NOMO-1 treated with DMSO at 0.1 percent for 48 hours (cell line): ENCODE measurements at regions not wholly inside any gene's neighbourhood (a gene's known extent, or its start where the extent isn't known, plus 50 kb on each side); places are given as distances from the start of the nearest gene placed in this dataset.
"Not testable (repeated sequence)": the region's sequence is repeated elsewhere in the genome, so short reads cannot be mapped to it uniquely, and the experiment has no call there.

ENCODE experiments used
- DNase-seq: peaks from one replicate; lab custom pipeline; 2025; ENCODE audit not compliant: unreplicated experiment; lab: John Stamatoyannopoulos, UW

DNA sequence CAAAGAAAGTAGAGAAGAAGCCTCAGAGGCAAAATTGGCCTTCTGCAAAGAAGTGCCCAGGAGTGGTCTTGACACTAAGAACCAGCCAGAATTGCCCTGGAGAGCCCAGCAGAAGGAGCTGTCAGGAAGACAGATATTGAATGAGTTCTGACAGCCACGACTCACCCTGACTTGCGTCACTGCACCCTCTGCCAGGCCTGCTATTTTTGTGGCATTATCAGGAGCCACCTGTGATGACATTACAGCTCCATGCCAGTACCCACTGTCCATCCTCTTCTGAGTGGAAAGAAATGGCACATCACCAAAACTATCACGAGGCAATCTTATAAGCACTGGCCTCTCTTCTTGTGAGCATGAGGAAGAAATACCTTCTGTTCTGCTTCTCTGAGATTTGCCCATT is 67.7 kb downstream of the SMIM20 start:
- DNase-seq: no peak

GRCh38 chr4:25982962-25983361 is 68.9 kb downstream of the SMIM20 start:
- no peak for DNase-seq

GRCh38 chr4:25984266-25984665 is 70.2 kb downstream of the SMIM20 start:
- no peak for DNase-seq

DNA sequence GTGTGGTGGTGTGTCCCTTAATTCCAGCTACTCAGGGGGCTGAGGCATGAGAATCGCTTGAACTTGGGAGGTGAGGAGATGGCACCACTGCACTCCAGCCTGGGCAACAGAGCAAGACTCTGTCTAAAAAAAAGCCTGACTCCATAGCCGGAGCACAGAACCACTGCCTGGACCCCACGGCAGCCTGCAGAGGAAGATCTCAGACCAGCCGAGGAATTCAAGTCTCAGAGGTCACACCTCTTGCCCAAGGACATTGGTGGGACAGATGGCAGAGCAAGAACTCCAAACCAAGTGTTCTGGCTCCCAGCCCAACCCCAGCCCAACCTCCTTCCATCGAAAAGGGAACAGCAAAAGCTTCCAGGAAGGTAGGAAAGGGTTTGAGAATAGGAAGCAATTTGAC is 70.8 kb downstream of the SMIM20 start:
- DNase-seq: no peak

- no peak for DNase-seq
Measured at GRCh38 chr4:25986807-25987206, 72.8 kb downstream of the SMIM20 start.

DNA sequence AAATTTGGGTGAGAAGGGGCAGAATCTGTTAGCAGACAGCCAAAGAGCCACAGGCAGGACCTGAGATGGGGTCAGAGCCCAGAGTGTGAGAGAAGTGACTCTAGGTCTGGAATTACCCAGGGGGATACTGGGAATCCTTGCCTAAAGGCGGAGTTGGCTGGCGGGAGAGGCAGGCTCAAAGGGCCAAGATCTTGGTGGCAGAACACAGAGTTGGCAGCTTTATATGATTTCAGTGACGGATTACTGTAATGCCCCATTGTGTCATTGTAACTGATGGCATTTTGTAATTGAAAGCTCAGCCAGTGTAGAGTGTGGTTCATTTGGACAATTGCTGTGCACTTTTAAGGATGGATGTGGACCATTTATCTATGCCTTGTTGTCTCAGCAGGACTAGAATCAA is 77.3 kb downstream of the SMIM20 start:
- DNase-seq: no peak

- no peak for DNase-seq
Measured at GRCh38 chr4:25993395-25994185, 79.6 kb downstream of the SMIM20 start.

GRCh38 chr4:25994577-25994976 is 80.6 kb downstream of the SMIM20 start:
- not testable (repeated sequence) for DNase-seq

GRCh38 chr4:26000274-26000950 is 86.4 kb downstream of the SMIM20 start:
- DNase-seq: peak; percentile 43

DNA sequence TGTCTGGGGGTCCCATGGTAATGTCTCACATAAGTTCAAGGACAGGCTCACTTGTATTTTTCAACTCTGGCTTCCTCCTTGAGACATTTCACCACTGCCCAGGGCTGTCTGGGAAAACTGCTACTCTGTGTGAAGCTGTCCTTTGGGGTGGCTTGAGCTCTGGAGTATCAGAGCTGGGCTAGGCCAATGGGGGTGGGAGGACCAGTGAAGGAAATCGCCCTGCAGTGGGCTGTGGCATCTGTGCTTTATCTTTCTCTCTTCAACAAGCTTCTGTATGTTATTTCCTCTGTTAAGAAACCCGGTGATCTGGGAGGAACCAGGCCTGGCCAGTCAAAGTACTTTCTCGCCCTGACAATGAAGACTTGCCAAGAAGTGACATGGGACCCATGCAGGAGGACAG is 87.4 kb downstream of the SMIM20 start:
- no peak for DNase-seq

DNA sequence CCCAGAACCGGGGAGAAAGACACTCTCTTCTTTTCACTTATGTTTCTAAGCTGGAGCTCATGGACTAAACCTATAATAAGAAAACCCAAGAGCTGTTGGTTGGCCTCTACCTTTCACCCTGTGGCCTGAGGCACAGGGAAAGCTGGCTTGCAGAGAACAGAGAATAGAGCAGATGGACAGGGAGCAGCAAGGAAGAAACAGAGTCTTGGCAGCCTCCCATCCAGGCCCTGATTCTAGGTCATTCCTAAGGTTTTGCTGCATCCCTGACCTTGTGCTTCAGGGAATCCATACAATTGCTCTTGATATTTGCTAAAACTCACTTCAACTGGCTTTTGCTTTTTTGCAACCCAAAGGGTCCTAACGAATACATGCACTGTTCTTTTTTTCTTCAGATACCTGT is 87.8 kb downstream of the SMIM20 start:
- DNase-seq: no peak

DNA sequence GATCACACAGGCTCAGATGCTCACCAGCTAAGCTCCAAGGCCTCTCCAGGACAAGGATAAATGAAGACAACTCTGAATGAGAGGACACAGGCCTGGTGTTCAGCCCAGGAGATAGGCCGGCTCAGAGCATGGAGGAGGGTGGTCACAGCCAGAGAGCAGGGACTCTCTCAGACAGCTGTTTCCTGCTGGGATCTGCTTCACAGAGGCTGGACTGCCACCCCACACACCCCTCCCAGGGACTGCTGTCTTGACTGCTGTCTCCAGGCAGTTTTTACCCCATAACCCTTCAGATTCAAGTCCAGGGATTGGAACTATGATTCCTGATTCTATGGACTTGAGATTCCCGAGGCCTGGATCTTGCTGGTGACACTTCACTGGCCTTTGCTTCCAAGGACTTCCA is 89.0 kb downstream of the SMIM20 start:
- DNase-seq: no peak

- no peak for DNase-seq
Measured at GRCh38 chr4:26004290-26004689, 90.3 kb downstream of the SMIM20 start.

- peak; percentile 66 for DNase-seq
Measured at GRCh38 chr4:26005764-26006163, 91.7 kb downstream of the SMIM20 start.

GRCh38 chr4:26008737-26009136 is 94.7 kb downstream of the SMIM20 start:
- no peak for DNase-seq

DNA sequence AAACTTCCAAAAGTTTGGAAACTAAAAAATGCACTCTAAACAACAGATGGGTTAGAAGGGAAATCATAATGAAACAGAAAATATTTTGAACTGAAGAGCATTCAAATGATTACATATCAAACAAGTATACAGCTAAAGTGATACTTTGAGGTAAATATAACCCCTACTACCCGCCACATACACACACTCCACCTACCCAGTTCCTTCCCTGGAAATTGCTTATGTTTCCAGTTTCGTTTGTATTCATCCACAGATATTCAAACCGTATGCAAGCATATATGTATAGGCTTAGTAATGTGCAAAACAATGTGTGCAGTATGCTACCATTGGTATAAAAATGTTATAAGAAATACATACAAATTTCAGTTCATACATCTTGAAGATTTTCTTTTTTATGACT is 95.5 kb downstream of the SMIM20 start:
- no peak for DNase-seq

GRCh38 chr4:26010304-26010703 is 96.3 kb downstream of the SMIM20 start:
- no peak for DNase-seq

GRCh38 chr4:26013629-26014028 is 99.6 kb downstream of the SMIM20 start:
- no peak for DNase-seq

DNA sequence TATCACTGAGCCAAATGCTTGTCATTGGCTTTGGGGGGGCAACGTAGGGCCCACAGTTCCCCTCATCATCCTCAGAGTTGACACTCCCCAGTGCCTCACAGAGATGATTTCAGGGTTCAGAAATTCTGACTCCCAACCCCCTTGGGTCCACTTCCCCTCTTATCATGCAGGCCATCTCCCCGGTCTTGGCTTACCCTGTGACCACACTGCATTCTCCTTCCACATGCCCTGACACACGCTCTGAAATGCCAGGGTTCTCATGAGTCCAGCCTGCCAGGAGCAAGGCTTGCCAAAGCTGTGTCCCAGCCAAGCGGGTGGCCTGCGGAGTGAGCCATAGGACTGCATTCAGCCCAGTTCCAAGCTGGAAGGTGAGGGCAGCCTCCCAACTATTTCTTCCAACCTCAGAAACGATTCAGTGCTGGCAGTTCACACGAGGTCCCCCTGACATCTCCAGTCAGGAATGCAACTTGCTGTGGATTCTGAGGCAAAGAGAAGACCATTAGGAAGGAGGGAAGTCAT is 101.2 kb downstream of the SMIM20 start:
- no peak for DNase-seq

- no peak for DNase-seq
Measured at GRCh38 chr4:26015906-26016305, 101.9 kb downstream of the SMIM20 start.

DNA sequence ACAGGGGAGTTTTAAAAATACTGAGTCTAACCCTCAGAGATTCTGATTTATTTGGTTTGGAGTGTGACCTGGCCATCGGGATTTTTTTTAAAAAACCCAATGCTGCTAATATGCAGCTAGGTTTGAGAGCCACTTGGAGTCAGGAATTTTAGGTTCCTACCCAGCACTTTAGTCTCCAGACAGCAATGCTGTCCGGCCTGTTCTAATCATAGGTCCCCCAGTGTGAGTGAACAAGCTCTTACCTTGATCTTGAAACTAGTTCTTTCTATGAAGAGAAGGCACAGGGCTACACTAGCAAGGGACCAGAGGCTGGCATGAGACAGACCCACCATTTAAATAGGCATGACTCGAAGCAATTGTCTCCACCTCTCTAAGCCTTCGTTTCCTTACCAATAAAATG is 103.5 kb downstream of the SMIM20 start:
- DNase-seq: no peak

DNA sequence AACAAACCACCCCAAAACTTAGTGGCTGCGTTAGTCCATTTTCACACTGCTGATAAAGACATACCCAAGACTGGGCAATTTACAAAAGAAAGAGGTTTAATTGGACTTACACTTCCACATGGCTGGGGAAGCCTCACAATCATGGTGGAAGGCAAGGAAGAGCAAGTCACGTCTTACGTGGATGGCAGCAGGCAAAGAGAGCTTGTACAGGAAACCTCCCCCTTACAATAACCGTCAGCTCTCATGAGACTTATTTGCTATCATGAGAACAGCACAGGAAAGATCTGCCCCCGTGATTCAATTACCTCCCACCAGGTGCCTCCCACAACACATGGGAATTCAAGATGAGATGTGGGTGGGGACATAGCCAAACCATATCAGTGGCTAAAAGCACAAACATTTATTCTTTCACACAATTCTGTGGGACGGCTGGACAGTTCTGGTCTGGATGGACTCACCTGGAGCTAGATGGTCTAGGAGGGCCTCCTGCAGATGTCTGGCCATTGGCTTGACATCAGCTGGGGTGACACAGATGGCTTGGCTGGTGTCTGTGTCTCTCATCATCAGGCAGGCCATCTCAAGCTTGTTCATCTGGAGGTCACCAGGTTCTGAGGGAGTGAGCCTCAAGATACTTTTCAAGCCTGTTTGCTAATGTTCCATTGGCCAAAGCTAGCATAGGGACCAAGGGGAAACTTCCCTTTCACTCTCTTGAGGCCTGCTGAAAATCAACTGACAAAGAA is 104.1 kb downstream of the SMIM20 start:
- not testable (repeated sequence) for DNase-seq
